B cell (primary cell): ENCODE measurements at regions not wholly inside any gene's neighbourhood (a gene's known extent, or its start where the extent isn't known, plus 50 kb on each side); places are given as distances from the start of the nearest gene placed in this dataset.

Experiments
- ATAC-seq: fragments of 200-7000 bp; cut with Tn5 transposase; one replicate; pipeline ENCODE4 v1.10.0; 2021; ENCODE audit warnings: low read depth, mild to moderate bottlenecking, moderate number of reproducible peaks, moderate library complexity
- CTCF ChIA-PET: fragments of 350-600 bp; sonication (Branson Sonifier 250); formaldehyde crosslinking; loops from one replicate; lab custom pipeline; 2021; ENCODE audit warnings: antibody characterized with exemption, inconsistent platforms; lab: Charles Lee
- POLR2A ChIA-PET: fragments of 350-600 bp; sonication (Branson Sonifier 250); formaldehyde crosslinking; loops from one replicate; lab custom pipeline; 2021; ENCODE audit warnings: antibody characterized with exemption; lab: Charles Lee
- DNase-seq: peaks from one replicate; pipeline ENCODE4 v3.0.0; 2013
- H2AFZ ChIP-seq: 2 replicates; pipeline ENCODE4 v1.6.1; 2012; ENCODE audit warnings: mild to moderate bottlenecking, low read depth, low read length; ENCODE audit not compliant: insufficient read depth, poor library complexity, severe bottlenecking
- H3K27ac ChIP-seq, 2 donors: 1 replicate in 1 of 2; 2 replicates in 1 of 2; pipeline ENCODE4 v1.5.1; 2012 to 2013; ENCODE audit warnings: low read length in 2 of 2, mild to moderate bottlenecking in 2 of 2, moderate library complexity in 1 of 2
- H3K27me3 ChIP-seq, 4 experiments: fragments of 200-600 bp in 1 of 4; sonication (generic) in 1 of 4; replicated peaks in 1 of 4; 1 replicate in 2 of 4; 2 replicates in 2 of 4; pipeline versions ENCODE4 v1.6.1 to v1.7.0; 2013 to 2016; ENCODE audit warnings: low read length in 3 of 4, mild to moderate bottlenecking in 2 of 4, mixed read lengths in 1 of 4, moderate library complexity in 1 of 4; ENCODE audit not compliant: insufficient read depth in 4 of 4, control insufficient read depth in 3 of 4; ENCODE audit errors: control extremely low read depth in 1 of 4
- H3K36me3 ChIP-seq, 2 experiments: replicated peaks in 1 of 2; 1 replicate in 1 of 2; 2 replicates in 1 of 2; pipeline versions ENCODE4 v1.6.1 to v1.7.1; 2013; ENCODE audit warnings: low read length in 1 of 2; ENCODE audit not compliant: insufficient read depth in 2 of 2, control insufficient read depth in 1 of 2; ENCODE audit errors: control extremely low read depth in 1 of 2, extremely low read depth in 1 of 2
- H3K4me1 ChIP-seq, 2 donors: fragments of 200-600 bp in 1 of 2; sonication (generic) in 1 of 2; 1 replicate in 1 of 2; 2 replicates in 1 of 2; pipeline versions ENCODE4 v1.5.1 to v1.6.1; 2013 to 2017; ENCODE audit warnings: low read length in 2 of 2; ENCODE audit not compliant: control insufficient read depth in 2 of 2, insufficient read depth in 2 of 2
- H3K4me2 ChIP-seq: replicated peaks from 2 replicates; pipeline ENCODE3; 2012; ENCODE audit warnings: mild to moderate bottlenecking, low read depth, low read length; ENCODE audit not compliant: poor library complexity, severe bottlenecking
- H3K4me3 ChIP-seq, 5 experiments: fragments of 200-600 bp in 1 of 5; sonication (generic) in 1 of 5; 1 replicate in 3 of 5; 2 replicates in 2 of 5; pipeline versions ENCODE4 v1.5.1 to v1.7.0; 2011 to 2016; ENCODE audit warnings: low read length in 4 of 5, mild to moderate bottlenecking in 4 of 5, low read depth in 2 of 5, control low read depth in 1 of 5, moderate library complexity in 1 of 5; ENCODE audit not compliant: insufficient read depth in 1 of 5; ENCODE audit errors: control extremely low read depth in 1 of 5, extremely low read depth in 1 of 5
- H3K79me2 ChIP-seq: fragments of 200-600 bp; sonication (generic); one replicate; pipeline ENCODE4 v1.6.0; 2016; ENCODE audit warnings: low read length; ENCODE audit not compliant: control insufficient read depth, insufficient read depth
- H3K9ac ChIP-seq: fragments of 200-600 bp; sonication (generic); 2 replicates; pipeline ENCODE4 v1.6.1; 2017; ENCODE audit warnings: mild to moderate bottlenecking, low read length, moderate library complexity
- H3K9me3 ChIP-seq, 3 donors: one replicate each; pipeline versions ENCODE4 v1.6.1 to v1.7.1; 2013; ENCODE audit warnings: low read length in 2 of 3; ENCODE audit not compliant: control insufficient read depth in 2 of 3, insufficient read depth in 1 of 3; ENCODE audit errors: control extremely low read depth in 1 of 3
- H4K20me1 ChIP-seq: 2 replicates; pipeline ENCODE4 v1.6.0; 2012; ENCODE audit warnings: mild to moderate bottlenecking, low read length; ENCODE audit not compliant: insufficient read depth, control insufficient read depth, poor library complexity, severe bottlenecking
- H3K27ac Mint-ChIP-seq: one replicate; pipeline ENCODE4 v1.8.0; 2021; ENCODE audit warnings: mixed read lengths
- H3K27me3 Mint-ChIP-seq: one replicate; pipeline ENCODE4 v1.8.0; 2021; ENCODE audit warnings: mixed read lengths
- H3K4me1 Mint-ChIP-seq: one replicate; pipeline ENCODE4 v1.8.0; 2021; ENCODE audit warnings: mixed read lengths
- H3K4me3 Mint-ChIP-seq: one replicate; pipeline ENCODE4 v1.8.0; 2021; ENCODE audit warnings: mixed read lengths
- H3K9me3 Mint-ChIP-seq: one replicate; pipeline ENCODE4 v1.8.0; 2022; ENCODE audit warnings: mixed read lengths; ENCODE audit not compliant: insufficient read depth
- EZH2 ChIP-seq: IDR thresholded peaks from 2 replicates; pipeline ENCODE4 v1.6.1; 2012; ENCODE audit warnings: borderline replicate concordance, low read depth, mild to moderate bottlenecking, moderate library complexity, low read length; ENCODE audit not compliant: insufficient read depth, poor library complexity, severe bottlenecking
- WGBS: methylation state at CpG from one replicate; pipeline ENCODE4 v1.1.5; 2013; ENCODE audit warnings: missing lambda C conversion rate; ENCODE audit not compliant: insufficient coverage; 5-methylcytosine and 5-hydroxymethylcytosine counted together
- intact Hi-C: fragments of 100-400 bp; cut with micrococcal nuclease; formaldehyde crosslinking; loops from one replicate; pipeline ENCODE4 v1.10.0; 2022
- TF ChIP-seq, protein P1 (sequence below): fragments of 200-600 bp; IDR thresholded peaks from one replicate; pipeline ENCODE4 v1.8.0; 2022; ENCODE audit warnings: antibody characterized with exemption, mild to moderate bottlenecking

DNA sequence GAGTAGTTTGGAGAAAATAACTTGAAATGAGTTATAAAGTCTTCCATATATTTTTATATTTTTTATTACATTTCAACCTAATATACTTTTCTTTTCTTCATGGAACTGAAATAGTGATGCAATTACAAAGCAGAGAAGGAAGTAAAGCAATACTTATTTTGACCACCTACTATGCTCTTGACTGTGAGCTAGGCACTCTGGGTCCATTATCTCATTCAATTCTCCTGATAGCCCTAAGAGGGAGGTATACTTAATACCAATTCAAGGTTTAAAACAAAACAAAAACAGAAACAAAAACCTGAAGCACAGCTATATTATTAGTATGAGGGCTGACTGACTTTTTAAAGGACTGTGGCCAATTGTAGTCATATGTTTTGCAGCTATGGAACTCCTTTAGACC is 193.5 kb downstream of the MAD2L1 start:
- Mint-ChIP-seq H3K27me3 (no peaks in the 10 kb centered on the region), H3K27ac (no peak overlapping the region), H3K4me3 (no peak overlapping the region), H3K9me3 (peaks cover 2% of the 10 kb centered on the region), H3K4me1 (no peaks in the 10 kb centered on the region)
- no peak overlapping the region for H3K4me2 ChIP-seq
- no peaks in the 10 kb centered on the region for H3K4me1 ChIP-seq
- intact Hi-C loops, result no loop called here
- CTCF ChIA-PET, result no interaction called here
- no peak overlapping the region for H2AFZ ChIP-seq
- no peaks in the 10 kb centered on the region for H4K20me1 ChIP-seq
- no peak overlapping the region for H3K4me3 ChIP-seq
- no peaks in the 10 kb centered on the region for H3K36me3 ChIP-seq
- no peak for ATAC-seq
- POLR2A ChIA-PET, result no interaction called here
- DNase-seq, result no peak
- no peaks in the 10 kb centered on the region for H3K27me3 ChIP-seq
- H3K9ac ChIP-seq, result no peak overlapping the region
- H3K9me3 ChIP-seq, result no peaks in the 10 kb centered on the region
- TF ChIP-seq, protein P1, sequence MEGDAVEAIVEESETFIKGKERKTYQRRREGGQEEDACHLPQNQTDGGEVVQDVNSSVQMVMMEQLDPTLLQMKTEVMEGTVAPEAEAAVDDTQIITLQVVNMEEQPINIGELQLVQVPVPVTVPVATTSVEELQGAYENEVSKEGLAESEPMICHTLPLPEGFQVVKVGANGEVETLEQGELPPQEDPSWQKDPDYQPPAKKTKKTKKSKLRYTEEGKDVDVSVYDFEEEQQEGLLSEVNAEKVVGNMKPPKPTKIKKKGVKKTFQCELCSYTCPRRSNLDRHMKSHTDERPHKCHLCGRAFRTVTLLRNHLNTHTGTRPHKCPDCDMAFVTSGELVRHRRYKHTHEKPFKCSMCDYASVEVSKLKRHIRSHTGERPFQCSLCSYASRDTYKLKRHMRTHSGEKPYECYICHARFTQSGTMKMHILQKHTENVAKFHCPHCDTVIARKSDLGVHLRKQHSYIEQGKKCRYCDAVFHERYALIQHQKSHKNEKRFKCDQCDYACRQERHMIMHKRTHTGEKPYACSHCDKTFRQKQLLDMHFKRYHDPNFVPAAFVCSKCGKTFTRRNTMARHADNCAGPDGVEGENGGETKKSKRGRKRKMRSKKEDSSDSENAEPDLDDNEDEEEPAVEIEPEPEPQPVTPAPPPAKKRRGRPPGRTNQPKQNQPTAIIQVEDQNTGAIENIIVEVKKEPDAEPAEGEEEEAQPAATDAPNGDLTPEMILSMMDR, result no peak
- no peak for TF ChIP-seq EZH2
- no peak overlapping the region for H3K27ac ChIP-seq
- H3K79me2 ChIP-seq, result no peaks in the 10 kb centered on the region

DNA sequence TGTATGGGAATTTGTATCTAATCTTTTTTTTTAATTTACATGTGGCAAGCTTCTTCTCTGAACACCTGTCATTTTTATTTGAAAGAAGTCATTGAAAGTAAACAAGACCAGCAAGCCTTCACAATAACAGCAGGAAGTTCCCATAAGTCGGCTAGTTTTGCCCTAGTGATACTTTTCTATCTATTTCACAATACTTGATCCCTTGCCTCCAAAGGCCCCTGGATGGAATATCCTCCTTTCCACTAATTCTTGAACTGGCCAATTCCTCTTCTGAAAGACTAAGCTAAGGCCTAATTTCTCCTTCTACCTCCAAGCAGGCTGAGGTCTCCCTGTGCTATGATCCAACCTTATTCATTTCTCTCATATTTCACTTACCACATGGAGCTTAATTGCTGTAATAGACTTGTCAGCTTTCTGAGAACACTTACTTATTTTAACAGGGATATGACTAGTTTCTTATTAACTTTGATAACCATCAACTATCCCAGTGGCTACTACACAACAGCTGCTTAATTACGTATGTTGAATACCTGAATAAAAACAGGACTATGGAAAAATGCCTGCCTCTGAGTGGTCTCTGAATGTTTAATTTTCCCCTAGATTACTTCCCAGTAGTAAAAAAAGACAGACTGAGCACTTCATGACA is 194.2 kb downstream of the MAD2L1 start:
- ChIA-PET CTCF (no interaction called here), POLR2A (no interaction called here)
- WGBS, result 89% methylated on average over 1 of the region's 2 CpGs
- TF ChIP-seq, protein P1, result no peak
- no peak for TF ChIP-seq EZH2
- intact Hi-C loops, result no loop called here
- no peak overlapping the region for H3K4me2 ChIP-seq
- H3K4me3 ChIP-seq, result no peak overlapping the region
- no peak overlapping the region for H3K27ac ChIP-seq
- H3K4me1 ChIP-seq, result no peaks in the 10 kb centered on the region
- Mint-ChIP-seq H3K27ac (no peak overlapping the region), H3K4me1 (no peaks in the 10 kb centered on the region), H3K4me3 (no peak overlapping the region), H3K9me3 (peaks cover 2% of the 10 kb centered on the region), H3K27me3 (no peaks in the 10 kb centered on the region)
- H3K27me3 ChIP-seq, result no peaks in the 10 kb centered on the region
- no peaks in the 10 kb centered on the region for H4K20me1 ChIP-seq
- DNase-seq (no peak), ATAC-seq (no peak)
- no peak overlapping the region for H2AFZ ChIP-seq
- no peaks in the 10 kb centered on the region for H3K36me3 ChIP-seq
- no peaks in the 10 kb centered on the region for H3K79me2 ChIP-seq
- no peak overlapping the region for H3K9ac ChIP-seq
- H3K9me3 ChIP-seq, result no peaks in the 10 kb centered on the region
